Ureter (tissue), 1 donor: ENCODE measurements at regions not wholly inside any gene's neighbourhood (a gene's known extent, or its start where the extent isn't known, plus 50 kb on each side); places are given as distances from the start of the nearest gene placed in this dataset.
A peak's percentile ranks its signal among the peaks of the same experiment; 100 is the strongest.

Experiments
- DNase-seq: peaks from one replicate; pipeline ENCODE4 v3.0.0-alpha.2; 2020; ENCODE audit warnings: low spot score
- donor health status: DM: yes; HTN: yes; CAD: no.

DNA sequence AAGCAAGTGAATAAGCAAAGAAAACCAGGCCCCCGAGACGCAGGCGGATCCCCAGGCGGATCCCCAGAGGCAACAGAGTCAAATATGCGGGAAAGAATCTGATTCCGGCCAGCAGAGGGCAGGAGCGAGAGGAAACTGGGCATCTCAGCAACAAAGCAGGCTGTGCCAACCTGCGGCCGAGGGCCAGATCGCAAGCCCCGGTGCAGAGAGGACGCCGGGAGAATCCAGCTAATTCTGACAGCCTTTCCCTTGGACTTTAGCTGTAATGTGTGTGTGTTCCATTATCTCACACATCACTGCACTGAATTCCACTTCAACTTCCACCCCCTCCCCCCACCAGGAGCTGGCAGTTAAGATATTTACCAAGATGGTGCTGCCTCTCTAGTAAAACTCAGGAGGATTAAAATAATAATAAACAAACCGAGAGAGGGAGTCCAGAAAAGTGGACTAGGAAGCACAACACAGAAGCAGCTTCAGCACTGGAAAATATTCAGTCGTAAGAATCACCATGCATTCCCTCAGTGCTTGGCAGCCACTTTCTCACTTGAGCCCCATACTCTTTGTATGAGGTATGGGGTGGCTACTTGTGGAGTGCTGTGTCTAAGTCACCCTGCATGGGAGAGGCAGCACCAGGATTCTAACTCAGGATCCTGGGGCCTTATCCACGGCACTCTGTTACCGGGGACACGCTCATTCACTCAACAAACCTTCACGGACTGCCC is 66.2 kb upstream of the SNX9 start:
- peak; percentile 92 for DNase-seq

DNA sequence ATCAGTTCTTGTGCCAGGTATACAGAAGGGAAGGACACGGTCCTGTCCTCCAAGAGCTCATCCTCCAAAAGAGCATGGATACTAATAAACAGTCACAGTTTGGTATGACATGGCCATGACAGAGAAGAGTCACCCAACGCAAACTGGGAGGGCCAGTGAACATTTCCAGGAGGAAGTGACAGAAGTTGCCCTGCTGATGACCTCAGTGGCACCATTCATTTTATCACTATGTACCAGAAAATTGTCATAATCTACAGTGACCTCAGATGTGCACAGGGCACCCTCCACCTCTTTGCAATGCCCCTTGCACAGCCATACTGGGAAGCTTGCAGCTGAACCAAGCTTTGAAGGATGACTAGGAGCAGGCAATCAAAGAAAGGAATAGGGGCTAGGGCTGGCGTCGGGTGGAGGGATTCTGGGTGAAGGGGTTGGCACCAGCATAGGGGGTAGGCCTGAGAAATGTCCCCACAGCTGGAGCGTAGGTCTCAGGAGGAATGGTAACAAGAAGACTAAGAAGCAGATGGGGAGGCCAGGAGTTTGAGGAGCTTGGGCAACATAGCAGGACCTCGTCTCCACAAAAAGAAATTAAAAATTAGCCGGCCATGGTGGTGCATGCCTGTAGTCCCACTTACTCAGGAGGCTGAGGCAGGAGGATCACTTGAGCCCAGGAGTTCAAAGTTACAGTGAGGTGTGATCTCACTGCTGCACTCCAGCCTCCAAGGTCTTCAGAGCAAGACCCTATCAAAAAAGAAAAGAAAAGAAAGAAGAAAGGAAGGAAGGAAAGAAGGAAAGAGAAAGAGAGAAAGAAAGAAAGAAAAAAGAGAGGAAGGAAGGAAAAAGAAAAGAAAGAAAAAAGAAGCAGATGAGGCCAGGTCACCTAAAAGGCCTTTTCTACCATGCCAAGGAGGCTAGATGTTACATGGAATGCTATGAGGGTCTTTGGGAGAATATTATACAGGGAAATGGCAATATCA is 65.3 kb upstream of the SNX9 start:
- no peak for DNase-seq

DNA sequence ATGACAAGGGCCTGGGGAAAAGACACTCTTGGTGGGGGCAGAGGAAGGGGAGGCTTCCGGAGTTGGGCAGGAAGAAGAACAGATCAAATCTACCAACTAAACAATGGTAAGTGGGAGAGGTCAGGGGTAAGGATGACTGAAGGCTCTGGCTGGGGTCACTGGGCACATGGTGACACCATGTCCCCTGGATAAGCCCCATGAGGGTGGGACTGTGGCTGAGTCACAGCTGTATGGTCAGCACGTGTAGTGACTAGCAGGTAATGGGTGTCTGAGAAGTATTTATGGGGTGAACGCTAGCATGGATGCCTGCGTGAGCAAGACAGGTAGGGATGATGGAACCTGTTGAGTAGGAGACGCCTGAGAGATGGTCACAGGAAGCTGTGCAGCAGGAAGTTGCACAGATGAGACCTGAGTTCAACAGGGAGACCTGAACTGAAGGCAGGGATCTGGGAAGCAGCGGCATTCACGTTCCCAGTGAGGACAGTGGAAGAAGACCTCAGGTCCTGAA is 64.5 kb upstream of the SNX9 start:
- no peak for DNase-seq

DNA sequence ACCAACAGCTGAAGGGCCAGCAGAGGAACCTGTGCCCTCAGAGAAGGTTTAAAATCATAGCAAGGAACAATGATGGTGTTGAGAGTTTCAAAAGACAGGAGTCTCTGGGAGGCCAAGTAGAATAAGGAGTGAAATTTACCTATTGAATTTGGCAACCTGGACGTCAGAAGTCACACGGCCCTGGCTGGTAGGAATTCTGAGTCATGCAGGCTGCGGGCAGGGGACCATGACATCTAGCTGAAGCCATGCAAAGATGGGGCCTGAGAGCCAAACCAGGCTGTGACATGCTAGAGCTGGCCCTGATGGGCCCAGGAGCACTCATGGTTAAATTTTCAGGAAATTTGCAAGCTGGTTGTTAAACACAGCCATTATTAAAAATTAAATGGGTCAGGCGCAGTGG is 64.0 kb upstream of the SNX9 start:
- no peak for DNase-seq

DNA sequence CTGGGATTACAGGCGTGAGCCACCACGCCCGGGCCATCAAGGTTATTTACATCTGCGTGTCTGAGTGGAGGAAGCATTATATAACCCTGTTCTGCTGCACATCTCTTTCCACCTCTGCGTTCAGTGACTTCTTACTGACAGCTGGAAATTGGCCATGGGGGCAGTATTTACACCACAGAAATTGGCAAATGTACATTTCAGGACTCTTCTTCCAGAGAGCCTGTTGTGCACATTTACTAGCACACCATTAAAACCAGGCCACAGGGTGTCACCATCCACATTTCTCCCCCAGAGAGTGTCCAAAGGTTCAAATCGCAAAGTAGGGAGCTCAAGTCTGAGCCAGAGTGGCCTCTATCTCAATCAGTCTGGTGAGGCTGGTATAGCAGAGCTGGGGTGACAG is 62.9 kb upstream of the SNX9 start:
- no peak for DNase-seq

DNA sequence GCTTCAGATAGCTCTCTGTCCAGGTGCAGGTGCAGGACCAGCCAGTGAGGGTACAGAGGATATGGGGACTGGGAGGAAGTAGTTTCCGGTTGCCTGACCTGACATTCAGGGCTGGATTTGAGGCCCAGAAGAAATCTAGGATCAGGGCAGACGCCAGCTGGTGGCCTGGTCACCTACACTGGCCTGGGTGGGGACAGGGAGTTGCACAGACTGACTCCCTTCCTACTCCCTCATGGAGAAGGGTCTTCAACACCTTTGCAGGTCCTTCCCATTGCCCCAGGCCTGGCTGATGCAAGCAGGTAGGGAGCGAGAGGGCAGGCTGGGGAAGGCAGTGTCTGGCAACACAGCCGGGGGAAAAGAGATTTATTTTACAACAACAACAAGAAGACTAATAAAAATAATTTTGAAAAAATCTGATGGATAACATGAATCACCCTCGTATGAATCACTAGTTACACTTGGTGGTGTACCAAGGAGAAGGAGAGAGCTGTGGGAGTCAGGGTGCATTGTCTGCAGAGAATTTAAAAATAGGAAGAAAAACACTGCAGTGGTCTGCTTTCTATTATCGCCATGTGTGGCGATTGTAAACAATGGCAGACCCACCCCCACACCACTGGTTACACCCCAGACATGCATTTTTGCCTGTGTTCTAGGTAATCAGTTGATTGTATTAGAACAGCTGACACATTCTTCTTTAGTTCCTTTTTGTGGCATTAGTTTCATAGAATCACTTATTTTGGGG is 62.3 kb upstream of the SNX9 start:
- no peak for DNase-seq

DNA sequence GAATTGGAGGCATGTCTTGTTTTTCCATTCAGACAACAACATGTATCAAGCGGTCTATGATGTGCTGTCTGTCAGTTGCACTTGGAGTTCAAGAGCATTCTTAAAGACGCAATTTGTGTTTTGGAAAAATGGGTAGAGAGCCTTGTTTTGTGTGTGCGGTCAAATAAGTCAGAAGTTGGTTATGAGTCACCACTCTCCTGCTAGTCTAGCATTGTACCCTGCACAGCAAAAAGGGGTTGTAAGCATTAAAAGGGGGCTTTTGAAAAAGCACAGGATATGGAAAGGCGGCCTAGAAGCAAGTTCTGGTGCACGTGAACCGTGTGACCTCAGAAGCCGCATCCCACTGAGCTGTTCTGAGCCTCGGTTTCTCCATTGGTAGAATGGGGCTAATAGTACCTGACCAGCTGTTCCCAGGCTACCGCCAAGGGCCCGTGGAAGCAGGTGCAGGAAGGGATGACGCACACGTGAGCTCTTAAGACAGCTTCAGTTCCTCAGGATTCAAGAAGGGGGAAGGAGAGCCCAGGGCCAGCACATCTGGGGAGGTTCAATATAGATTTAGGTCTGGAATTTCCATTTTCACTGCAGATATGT is 61.6 kb upstream of the SNX9 start:
- no peak for DNase-seq

DNA sequence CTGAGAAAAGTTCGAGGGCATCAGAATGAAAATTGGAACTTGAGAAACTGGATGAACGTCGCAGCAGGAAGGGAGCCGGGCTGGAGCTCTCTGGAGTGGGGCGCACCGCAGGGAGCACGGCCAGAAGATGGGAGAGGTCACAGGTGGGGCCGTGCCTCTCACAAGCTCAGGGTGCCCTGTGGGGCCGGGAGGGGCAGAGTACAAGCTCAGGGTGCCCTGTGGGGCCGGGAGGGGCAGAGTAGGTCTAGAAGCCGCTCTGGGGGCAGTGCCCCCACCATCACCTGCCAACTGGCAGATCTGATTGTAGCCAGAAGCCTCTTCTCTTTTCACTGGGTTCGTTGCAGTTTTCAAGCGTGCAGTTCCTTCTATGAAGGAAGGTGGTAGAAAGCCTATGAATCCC is 61.1 kb upstream of the SNX9 start:
- no peak for DNase-seq

DNA sequence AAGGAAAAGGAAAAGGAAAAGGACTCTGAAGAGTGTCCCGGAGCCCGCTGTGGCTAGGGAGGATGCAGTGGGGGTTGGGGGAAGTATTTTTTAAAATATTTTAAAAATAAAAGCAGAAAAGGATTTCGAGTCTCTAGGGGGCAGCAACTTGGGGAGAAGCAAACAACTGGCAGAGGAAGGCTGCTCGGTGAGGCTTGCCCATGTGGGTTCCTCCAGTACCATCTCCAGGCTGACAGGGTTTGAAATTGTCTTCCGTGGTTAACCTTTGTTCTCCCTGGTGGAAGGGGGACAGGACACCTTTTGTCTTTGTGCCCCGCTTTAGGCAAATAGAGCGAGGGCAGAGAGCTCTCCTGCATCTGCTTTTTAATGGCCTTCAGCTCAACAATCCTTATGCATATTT is 60.4 kb upstream of the SNX9 start:
- DNase-seq = no peak

DNA sequence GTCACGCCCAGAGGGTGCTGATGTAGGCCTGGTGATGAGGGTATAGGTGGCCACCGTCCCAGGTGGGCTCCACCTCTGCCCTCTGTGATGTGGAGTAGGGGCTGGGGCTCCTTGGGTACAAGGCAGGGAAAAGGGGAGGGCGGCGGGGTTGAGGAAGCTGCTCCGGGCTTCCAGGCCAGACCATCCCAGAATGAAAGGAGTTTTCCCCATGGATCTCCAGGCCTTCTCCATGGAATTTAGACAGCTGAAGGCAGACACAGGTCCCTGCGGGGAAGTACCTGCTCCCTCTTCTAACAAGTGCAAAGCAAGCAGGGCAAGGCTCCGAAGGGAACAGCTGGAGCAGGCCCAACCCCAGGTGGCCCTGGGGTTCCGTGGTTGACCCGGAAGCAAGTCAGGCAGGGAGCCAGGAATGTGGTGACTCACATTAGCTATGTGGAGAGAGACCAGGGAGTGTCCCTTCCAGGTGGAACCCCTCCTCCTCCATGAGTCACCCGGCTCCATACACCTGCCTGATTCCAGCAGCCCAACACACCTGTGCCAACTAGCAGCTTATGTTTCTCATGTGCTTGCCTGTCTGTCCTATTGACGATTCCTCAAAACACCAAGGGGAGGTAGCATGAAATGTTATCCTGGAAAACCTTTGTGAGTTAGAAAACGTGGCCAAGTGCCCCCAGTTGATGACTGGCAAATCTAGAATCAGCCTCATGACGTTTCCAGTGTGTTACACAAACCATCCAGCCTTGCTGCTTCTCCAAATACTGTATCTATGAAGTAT is 59.7 kb upstream of the SNX9 start:
- DNase-seq = peak; percentile 96

DNA sequence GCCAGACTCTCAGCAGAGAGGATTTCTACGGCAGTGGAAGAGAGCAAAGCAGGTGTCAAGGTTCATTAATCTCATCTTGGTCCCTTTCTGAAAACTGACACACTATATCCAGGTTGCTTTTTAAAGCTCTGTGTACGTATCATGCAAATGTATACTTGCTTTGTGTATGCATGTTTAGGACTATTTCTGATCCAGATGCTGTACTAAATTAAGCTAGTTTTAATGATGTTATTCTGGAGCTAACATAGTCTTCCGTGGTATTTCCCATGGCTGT is 59.2 kb upstream of the SNX9 start:
- DNase-seq = no peak

DNA sequence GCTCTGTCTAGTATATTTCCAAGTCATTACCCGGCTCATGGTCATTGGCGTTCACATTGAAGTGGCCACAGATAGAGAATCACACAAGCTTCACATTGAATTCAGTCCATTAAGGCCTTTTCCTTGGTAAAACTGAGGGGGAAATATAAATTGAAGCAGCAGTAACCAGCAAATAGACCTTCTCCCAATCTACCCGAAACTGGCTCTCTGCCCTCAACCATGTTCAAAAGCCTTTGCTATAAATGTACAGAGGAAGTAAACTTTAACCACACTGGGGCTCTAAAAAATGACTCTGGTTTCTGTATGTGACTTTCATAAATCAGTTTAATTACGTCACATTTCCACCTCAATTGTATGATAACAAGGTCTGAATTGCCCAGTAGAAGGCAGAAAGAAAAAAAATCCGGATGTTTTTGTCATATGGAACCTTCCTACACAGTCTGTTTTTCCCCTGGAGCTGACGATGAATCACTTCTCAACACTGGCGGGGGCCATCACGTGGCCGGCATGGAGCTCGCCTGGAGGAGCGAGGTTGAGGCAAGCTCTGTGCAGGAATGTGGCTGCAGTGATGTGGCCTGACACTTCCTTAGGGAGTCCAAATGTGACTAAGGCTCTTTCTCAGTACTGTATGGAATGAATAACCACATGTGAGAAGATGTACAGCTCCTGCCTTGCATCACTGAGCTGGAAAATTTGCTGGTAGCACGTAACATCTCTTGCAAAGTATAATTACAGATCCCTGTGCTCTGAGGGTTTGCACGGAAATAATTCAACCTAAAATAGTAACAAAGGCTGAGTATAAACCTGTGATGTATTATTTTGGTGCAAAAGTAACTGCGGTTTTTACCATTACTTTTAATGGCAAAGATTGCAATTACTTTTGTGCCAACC is 58.6 kb upstream of the SNX9 start:
- peak; percentile 89 for DNase-seq

DNA sequence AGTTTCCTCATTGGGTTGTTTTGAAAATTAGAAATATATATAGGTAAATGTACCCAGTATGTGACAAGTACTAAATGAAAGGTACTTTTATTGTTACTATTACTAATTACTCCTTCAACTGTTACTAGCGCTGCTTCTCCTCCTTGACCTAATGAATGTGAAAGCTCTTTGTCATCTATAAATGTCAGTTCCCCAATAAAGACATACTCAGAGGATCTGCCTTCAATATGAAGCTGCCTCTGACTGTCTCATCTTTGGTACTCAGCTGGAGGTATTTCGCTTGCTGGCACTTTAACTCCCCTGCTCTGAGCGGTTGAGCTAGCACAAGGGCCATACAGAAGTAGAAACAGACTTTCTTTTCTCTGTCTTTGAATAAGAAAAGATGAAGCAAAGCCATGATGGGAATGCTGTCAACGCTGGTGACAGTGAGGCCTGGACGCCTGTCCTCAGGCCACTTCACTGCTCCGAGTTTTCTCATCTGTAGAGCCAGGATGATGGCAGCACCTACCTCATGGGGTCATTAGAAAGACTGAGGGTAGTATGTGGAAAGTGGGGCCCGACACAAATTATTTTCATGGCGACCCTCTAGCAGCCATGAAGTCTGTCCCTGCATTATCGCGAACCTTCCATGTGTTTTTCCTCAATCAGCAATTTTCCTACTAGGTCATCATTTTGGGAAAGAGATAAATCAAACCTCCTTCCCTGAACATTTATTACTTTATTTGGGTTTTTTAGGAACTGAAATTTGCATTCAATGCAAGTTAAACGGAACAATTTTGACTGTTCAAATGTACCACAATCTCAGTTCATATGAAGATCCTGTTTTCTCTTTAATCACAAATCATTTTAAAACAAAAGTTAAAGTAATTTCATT is 55.9 kb upstream of the SNX9 start:
- no peak for DNase-seq

DNA sequence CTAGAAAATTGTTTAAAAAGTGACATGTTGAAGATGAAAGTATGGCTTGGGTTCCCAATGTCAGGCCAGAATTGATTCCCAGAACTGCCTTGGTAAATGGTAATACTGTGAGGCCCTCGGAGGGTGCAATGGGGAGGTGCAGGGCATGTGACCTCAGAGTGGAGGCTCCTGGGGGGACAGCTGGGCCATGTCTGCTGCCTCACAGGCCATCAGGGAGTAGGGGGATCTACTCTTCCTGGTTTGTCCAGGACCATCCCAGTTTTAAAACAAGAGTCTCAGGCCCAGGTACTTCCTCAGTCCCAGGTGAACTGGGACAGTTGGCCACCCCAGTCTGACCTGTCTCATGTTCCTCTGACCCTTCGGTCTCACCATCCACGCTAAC is 55.3 kb upstream of the SNX9 start:
- DNase-seq = no peak

DNA sequence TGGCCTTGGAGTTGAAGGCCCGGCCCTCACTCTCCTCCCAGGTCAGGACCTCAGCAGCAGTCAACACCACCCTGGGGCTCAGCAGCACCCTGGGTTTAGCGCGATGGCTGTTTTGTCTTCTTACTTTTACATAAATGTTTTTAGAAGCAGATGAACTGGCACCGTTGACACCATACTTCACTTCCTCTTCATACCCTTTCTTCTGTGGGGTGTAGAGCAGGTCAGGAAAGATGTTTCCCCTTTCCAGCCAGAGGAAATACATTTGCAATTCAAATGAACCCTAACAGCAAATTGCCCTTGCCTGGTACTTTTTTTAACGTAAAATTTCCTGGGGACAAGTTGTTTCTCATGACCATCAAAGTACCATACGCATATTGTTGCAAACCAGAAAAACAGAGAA is 54.7 kb upstream of the SNX9 start:
- DNase-seq = no peak

DNA sequence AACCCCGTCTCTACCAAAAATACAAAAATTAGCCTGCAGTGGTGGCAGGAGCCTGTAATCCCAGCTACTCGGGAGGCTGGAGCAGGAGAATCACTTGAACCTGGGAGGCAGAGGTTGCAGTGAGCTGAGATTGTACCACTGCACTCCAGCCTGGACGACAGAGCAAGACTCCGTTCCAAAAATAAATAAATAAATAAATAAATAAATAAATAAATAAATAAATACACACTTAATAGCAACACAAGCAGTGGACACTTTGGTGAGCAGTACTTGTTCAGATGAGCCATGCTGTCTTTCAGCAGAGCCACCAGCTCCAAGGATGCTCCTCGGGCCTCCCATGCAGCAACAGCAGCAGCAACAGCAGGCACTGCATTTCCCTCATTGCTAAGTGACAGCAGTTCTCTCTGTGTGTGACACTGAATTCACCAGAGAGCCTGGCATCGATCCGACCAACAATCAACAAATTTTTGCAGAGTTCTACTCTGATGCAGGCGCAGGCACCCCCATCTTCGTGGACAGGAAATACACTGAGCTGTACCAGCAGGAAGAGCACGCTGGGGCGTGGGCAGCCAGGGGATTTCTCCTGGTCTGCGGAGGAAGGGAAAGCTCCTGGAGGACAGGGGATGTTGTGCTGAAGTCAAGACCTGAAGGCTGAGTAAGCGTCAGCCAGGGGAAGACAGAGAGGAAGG is 54.0 kb upstream of the SNX9 start:
- no peak for DNase-seq

DNA sequence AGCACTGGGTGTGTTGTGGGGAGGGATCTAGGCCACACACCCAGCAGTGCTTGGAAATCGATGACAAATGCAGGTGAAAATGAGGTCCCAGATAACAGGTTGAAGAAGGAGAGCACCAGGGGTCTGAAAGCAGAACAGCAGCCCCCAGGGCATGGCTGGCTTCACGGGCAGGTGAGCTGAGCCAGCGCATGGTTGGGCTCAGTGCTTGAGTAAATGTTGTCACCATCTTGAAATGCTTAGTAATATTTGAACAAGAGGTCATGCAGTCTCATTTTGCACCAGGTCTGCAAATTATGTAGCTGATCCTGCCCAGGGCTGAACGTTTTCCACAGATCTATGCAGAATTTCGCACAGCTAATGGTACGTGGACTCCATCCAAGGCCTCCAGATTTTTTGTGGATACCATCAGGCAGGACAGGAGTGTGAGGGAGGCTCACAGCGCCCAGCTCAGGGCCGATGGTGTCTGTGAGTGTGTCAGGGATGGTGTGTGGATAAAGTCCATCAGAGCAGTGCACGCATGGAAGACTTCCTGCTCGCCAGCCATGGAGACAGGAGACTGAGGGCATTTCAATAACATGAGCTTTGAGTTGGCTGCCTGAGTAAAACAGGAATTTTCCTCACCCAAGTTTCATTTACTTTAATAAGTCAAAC is 53.1 kb upstream of the SNX9 start:
- DNase-seq = no peak

DNA sequence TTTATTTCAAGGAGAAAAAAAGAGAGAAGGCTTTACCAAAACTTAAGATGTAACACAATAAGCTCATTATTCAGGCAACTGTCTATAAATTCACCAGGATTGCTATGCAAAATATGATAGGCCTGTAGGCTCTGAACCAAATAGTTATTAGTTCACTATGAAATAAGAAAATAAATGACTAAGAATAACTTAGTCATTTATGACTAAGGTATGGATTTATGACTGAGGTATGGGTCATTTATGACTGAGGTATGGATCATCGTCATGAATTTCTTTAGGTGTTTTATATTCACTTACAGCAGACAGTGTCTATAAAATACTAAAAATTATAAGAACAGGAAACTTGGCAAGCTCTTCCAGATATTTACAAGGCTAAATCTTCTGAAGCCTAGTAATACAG is 52.1 kb upstream of the SNX9 start:
- DNase-seq = no peak
